ENCODE measurements at regions not wholly inside any gene's neighbourhood (a gene's known extent, or its start where the extent isn't known, plus 50 kb on each side); places are given as distances from the start of the nearest gene placed in this dataset.

- no peak for TF ChIP-seq CTCF (IDR thresholded peaks at IDR 0.05; ENCODE audit: insufficient read depth, low read length, poor library complexity, severe bottlenecking)
- TF ChIP-seq EZH2phosphoT487 (conservative IDR thresholded peaks at IDR 0.05; ENCODE audit: low read length) = no peak
Observed at GRCh38 chr14:89503431-89503996, 86.5 kb upstream of the FOXN3 start.

All from SU-DHL-6 (cell line).